H9 (cell line): ENCODE measurements at regions not wholly inside any gene's neighbourhood (a gene's known extent, or its start where the extent isn't known, plus 50 kb on each side); places are given as distances from the start of the nearest gene placed in this dataset.
A peak's percentile ranks its signal among the peaks of the same experiment; 100 is the strongest.
"Not testable (repeated sequence)": the region's sequence is repeated elsewhere in the genome, so short reads cannot be mapped to it uniquely, and the experiment has no call there.

ENCODE experiments used
- DNase-seq: peaks from one replicate; pipeline ENCODE4 v3.0.0-alpha.2; 2017
- H2AFZ ChIP-seq: one replicate; pipeline ENCODE4 v1.6.1; 2013; ENCODE audit warnings: mild to moderate bottlenecking, low read length, control low read depth, moderate library complexity
- H2AK5ac ChIP-seq: 2 replicates; pipeline ENCODE4 v1.6.1; 2013; ENCODE audit warnings: low read length, control low read depth, mixed read lengths; ENCODE audit not compliant: insufficient read length
- H2BK120ac ChIP-seq: one replicate; pipeline ENCODE4 v1.6.1; 2013; ENCODE audit warnings: low read depth, mild to moderate bottlenecking, low read length, control low read depth, inconsistent platforms; ENCODE audit not compliant: poor library complexity, severe bottlenecking
- H2BK12ac ChIP-seq: 2 replicates; pipeline ENCODE4 v1.6.1; 2013; ENCODE audit warnings: low read length, control low read depth, mixed read lengths, low read depth; ENCODE audit not compliant: insufficient read length
- H2BK15ac ChIP-seq: 2 replicates; pipeline ENCODE4 v1.6.1; 2013; ENCODE audit warnings: low read depth, low read length, control low read depth
- H2BK20ac ChIP-seq: one replicate; pipeline ENCODE4 v1.6.1; 2013; ENCODE audit warnings: low read depth, mild to moderate bottlenecking, low read length, control low read depth, inconsistent platforms; ENCODE audit not compliant: poor library complexity, severe bottlenecking
- H2BK5ac ChIP-seq: 2 replicates; pipeline ENCODE4 v1.6.1; 2013; ENCODE audit warnings: low read length, control low read depth, mixed read lengths; ENCODE audit not compliant: insufficient read length
- H3K14ac ChIP-seq: 2 replicates; pipeline ENCODE4 v1.6.1; 2013; ENCODE audit warnings: low read length, control low read depth; ENCODE audit not compliant: insufficient read depth
- H3K18ac ChIP-seq: 2 replicates; pipeline ENCODE4 v1.6.1; 2013; ENCODE audit warnings: low read depth, mild to moderate bottlenecking, mixed read lengths, low read length, control low read depth; ENCODE audit not compliant: insufficient read length
- H3K23ac ChIP-seq: 2 replicates; pipeline ENCODE4 v1.6.1; 2013; ENCODE audit warnings: low read length, control low read depth, mixed read lengths, low read depth; ENCODE audit not compliant: insufficient read length
- H3K23me2 ChIP-seq: 2 replicates; pipeline ENCODE4 v1.6.1; 2013; ENCODE audit warnings: low read depth, mild to moderate bottlenecking, mixed read lengths, low read length, control low read depth; ENCODE audit not compliant: insufficient read length, poor library complexity, severe bottlenecking
- H3K27ac ChIP-seq: 2 replicates; pipeline ENCODE4 v1.5.1; 2013; ENCODE audit warnings: low read length, control low read depth, mixed read lengths, low read depth; ENCODE audit not compliant: insufficient read length
- H3K27me3 ChIP-seq: 2 replicates; pipeline ENCODE4 v1.6.1; 2013; ENCODE audit warnings: low read length, control low read depth, inconsistent platforms; ENCODE audit not compliant: insufficient read depth
- H3K4ac ChIP-seq: 2 replicates; pipeline ENCODE4 v1.6.1; 2013; ENCODE audit warnings: low read depth, mild to moderate bottlenecking, control low read depth, inconsistent platforms, low read length, moderate library complexity
- H3K4me1 ChIP-seq: 2 replicates; pipeline ENCODE4 v1.6.1; 2013; ENCODE audit warnings: low read length, control low read depth, inconsistent platforms; ENCODE audit not compliant: insufficient read depth
- H3K4me2 ChIP-seq: 2 replicates; pipeline ENCODE4 v1.6.1; 2013; ENCODE audit warnings: low read length, control low read depth, mixed read lengths; ENCODE audit not compliant: insufficient read length, insufficient read depth
- H3K56ac ChIP-seq: 2 replicates; pipeline ENCODE4 v1.6.1; 2013; ENCODE audit warnings: low read depth, mild to moderate bottlenecking, mixed read lengths, low read length, control low read depth; ENCODE audit not compliant: insufficient read length
- H3K79me1 ChIP-seq: 2 replicates; pipeline ENCODE4 v1.6.1; 2013; ENCODE audit warnings: low read depth, mild to moderate bottlenecking, moderate library complexity, low read length, control low read depth, inconsistent platforms; ENCODE audit not compliant: insufficient read depth, poor library complexity, severe bottlenecking
- H3K79me2 ChIP-seq: 2 replicates; pipeline ENCODE4 v1.6.1; 2013; ENCODE audit warnings: low read length, control low read depth, inconsistent platforms; ENCODE audit not compliant: insufficient read depth
- H3K9ac ChIP-seq: 2 replicates; pipeline ENCODE4 v1.6.1; 2013; ENCODE audit warnings: low read length, control low read depth, mixed read lengths; ENCODE audit not compliant: insufficient read length; ENCODE audit errors: extremely low read depth
- H3K9me3 ChIP-seq: one replicate; pipeline ENCODE4 v1.6.1; 2013; ENCODE audit warnings: low read depth, low read length, inconsistent platforms; ENCODE audit not compliant: control insufficient read depth
- H3T11ph ChIP-seq: one replicate; pipeline ENCODE4 v1.6.1; 2013; ENCODE audit warnings: mild to moderate bottlenecking, low read length, control low read depth, inconsistent platforms
- H4K20me1 ChIP-seq: one replicate; pipeline ENCODE4 v1.6.1; 2013; ENCODE audit not compliant: control insufficient read depth, insufficient read length, insufficient read depth
- H4K5ac ChIP-seq: 2 replicates; pipeline ENCODE4 v1.6.1; 2013; ENCODE audit warnings: low read depth, mild to moderate bottlenecking, mixed read lengths, low read length, control low read depth; ENCODE audit not compliant: insufficient read length
- H4K8ac ChIP-seq: replicated peaks from 2 replicates; pipeline ENCODE4 v1.6.1; 2013; ENCODE audit warnings: low read length, control low read depth, mixed read lengths, low read depth; ENCODE audit not compliant: insufficient read length
- H4K91ac ChIP-seq: 2 replicates; pipeline ENCODE4 v1.6.1; 2013; ENCODE audit warnings: low read depth, mild to moderate bottlenecking, moderate library complexity, mixed read lengths, low read length, control low read depth; ENCODE audit not compliant: insufficient read length
- H3K27ac Mint-ChIP-seq, 3 experiments: 2 replicates in 2 of 3; 3 replicates in 1 of 3; pipeline ENCODE4 v1.8.0; 2020 to 2021; ENCODE audit warnings: mixed read lengths in 3 of 3, mild to moderate bottlenecking in 1 of 3, moderate library complexity in 1 of 3
- H3K27me3 Mint-ChIP-seq: 2 replicates; pipeline ENCODE4 v1.8.0; 2021; ENCODE audit warnings: low read depth, mild to moderate bottlenecking, moderate library complexity, mixed read lengths
- H3K36me3 Mint-ChIP-seq, 3 experiments: 2 replicates in 2 of 3; 3 replicates in 1 of 3; pipeline ENCODE4 v1.8.0; 2020 to 2021; ENCODE audit warnings: low read depth in 3 of 3, mixed read lengths in 3 of 3; ENCODE audit not compliant: insufficient read depth in 1 of 3
- H3K4me1 Mint-ChIP-seq, 2 experiments: 2 replicates each; pipeline ENCODE4 v1.8.0; 2020; ENCODE audit warnings: mixed read lengths in 2 of 2
- H3K4me3 Mint-ChIP-seq, 2 experiments: 2 replicates in 1 of 2; 3 replicates in 1 of 2; pipeline ENCODE4 v1.8.0; 2020 to 2021; ENCODE audit warnings: mild to moderate bottlenecking in 2 of 2, mixed read lengths in 2 of 2, moderate library complexity in 1 of 2
- H3K9me3 Mint-ChIP-seq, 2 experiments: 2 replicates in 1 of 2; 3 replicates in 1 of 2; pipeline ENCODE4 v1.8.0; 2020; ENCODE audit warnings: mild to moderate bottlenecking in 2 of 2, mixed read lengths in 2 of 2, moderate library complexity in 1 of 2
- WGBS: extraction: QIAGEN DNeasy Blood & Tissue Kit; methylation state at CpG from one replicate; pipeline ENCODE4 v1.1.7; 2013; ENCODE audit warnings: missing lambda C conversion rate, low lambda C conversion rate, mixed read lengths; ENCODE audit not compliant: insufficient read length; ENCODE audit errors: extremely low coverage; 5-methylcytosine and 5-hydroxymethylcytosine counted together
- TF ChIP-seq, protein P1 (sequence below): fragments of 200-600 bp; sonication (generic); conservative IDR thresholded peaks from 3 replicates; pipeline ENCODE4 v1.8.0; 2021; ENCODE audit warnings: antibody characterized with exemption, mild to moderate bottlenecking

DNA sequence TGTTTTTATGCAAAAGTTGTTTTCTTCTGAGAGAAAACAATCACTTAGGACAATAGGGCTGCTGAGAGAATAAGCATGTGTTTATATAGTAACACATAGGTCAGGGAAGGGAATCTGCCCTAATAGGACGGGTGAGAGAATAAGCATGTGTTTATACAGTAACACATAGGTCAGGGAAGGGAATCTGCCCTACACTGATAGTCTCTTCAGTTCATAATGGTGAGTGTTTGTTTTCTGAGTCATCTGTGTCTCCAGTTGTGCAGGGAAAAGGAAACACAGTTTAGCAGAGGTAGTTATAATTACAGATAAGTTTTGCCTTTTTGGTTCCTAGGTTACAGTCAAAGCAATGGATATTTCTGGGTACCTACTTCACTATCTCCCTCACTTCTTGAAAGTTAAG, 252.3 kb upstream of the CA10 start:
- Histone ChIP-seq H3K14ac (no peak overlapping the region), H2AFZ (no peak overlapping the region), H3K23ac (no peak overlapping the region), H3T11ph (no peak overlapping the region), H3K9ac (no peak overlapping the region), H3K4ac (no peak overlapping the region), H3K18ac (no peak overlapping the region), H4K20me1 (no peaks in the 10 kb centered on the region), H2BK12ac (no peak overlapping the region), H2BK120ac (no peak overlapping the region), H3K4me2 (no peak overlapping the region), H3K56ac (no peak overlapping the region), H3K9me3 (no peaks in the 10 kb centered on the region), H3K79me2 (no peaks in the 10 kb centered on the region), H2AK5ac (no peak overlapping the region), H3K27ac (no peak overlapping the region), H2BK20ac (no peak overlapping the region), H3K23me2 (no peaks in the 10 kb centered on the region), H3K79me1 (no peaks in the 10 kb centered on the region), H2BK15ac (no peak overlapping the region), H3K4me1 (no peaks in the 10 kb centered on the region), H2BK5ac (no peak overlapping the region), H4K91ac (no peak overlapping the region), H3K27me3 (no peaks in the 10 kb centered on the region), H4K5ac (no peak overlapping the region), H4K8ac (no peak overlapping the region)
- no peak for DNase-seq
- H3K4me3 Mint-ChIP-seq, result no peak overlapping the region
- TF ChIP-seq, protein P1, sequence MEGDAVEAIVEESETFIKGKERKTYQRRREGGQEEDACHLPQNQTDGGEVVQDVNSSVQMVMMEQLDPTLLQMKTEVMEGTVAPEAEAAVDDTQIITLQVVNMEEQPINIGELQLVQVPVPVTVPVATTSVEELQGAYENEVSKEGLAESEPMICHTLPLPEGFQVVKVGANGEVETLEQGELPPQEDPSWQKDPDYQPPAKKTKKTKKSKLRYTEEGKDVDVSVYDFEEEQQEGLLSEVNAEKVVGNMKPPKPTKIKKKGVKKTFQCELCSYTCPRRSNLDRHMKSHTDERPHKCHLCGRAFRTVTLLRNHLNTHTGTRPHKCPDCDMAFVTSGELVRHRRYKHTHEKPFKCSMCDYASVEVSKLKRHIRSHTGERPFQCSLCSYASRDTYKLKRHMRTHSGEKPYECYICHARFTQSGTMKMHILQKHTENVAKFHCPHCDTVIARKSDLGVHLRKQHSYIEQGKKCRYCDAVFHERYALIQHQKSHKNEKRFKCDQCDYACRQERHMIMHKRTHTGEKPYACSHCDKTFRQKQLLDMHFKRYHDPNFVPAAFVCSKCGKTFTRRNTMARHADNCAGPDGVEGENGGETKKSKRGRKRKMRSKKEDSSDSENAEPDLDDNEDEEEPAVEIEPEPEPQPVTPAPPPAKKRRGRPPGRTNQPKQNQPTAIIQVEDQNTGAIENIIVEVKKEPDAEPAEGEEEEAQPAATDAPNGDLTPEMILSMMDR, result no peak
- H3K27ac Mint-ChIP-seq, result no peak overlapping the region
- no CpG with 5 or more reads among the region's 1 CpG for WGBS
- H3K36me3 Mint-ChIP-seq, result peaks cover 2 to 4% (median 4%) of the 10 kb centered on the region in 3 experiments; a peak in 2 of 7 replicates
- no peaks in the 10 kb centered on the region for H3K27me3 Mint-ChIP-seq
- H3K9me3 Mint-ChIP-seq, result peaks cover 6 to 8% of the 10 kb centered on the region in 2 experiments; a peak in 4 of 5 replicates
- H3K4me1 Mint-ChIP-seq, result peaks cover 0 to 10% of the 10 kb centered on the region in 2 experiments; a peak in 3 of 4 replicates

DNA sequence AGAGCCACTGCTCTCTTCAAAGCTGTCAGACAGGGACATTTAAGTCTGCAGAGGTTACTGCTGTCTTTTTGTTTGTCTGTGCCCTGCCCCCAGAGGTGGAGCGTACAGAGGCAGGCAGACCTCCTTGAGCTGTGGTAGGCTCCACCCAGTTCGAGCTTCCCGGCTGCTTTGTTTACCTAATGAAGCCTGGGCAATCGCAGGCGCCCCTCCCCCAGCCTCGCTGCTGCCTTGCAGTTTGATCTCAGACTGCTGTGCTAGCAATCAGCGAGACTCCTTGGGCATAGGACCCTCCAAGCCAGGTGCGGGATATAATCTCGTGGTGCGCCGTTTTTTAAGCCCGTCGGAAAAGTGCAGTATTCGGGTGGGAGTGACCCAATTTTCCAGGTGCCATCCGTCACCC, 250.7 kb upstream of the CA10 start:
- not testable (repeated sequence) for H3K23ac ChIP-seq, H3T11ph ChIP-seq, H3K27me3 ChIP-seq, H2AK5ac ChIP-seq, H4K5ac ChIP-seq, H2BK5ac ChIP-seq, H3K23me2 ChIP-seq, H2BK15ac ChIP-seq, H3K36me3 Mint-ChIP-seq, H3K27ac ChIP-seq, H4K20me1 ChIP-seq, H2BK12ac ChIP-seq, H3K9ac ChIP-seq, H3K4me1 ChIP-seq, H3K4me2 ChIP-seq, H4K8ac ChIP-seq, H3K14ac ChIP-seq, H3K4ac ChIP-seq, H3K9me3 Mint-ChIP-seq, H2AFZ ChIP-seq, H2BK20ac ChIP-seq, H4K91ac ChIP-seq, H3K9me3 ChIP-seq, H3K79me1 ChIP-seq, H3K18ac ChIP-seq, H2BK120ac ChIP-seq, H3K27me3 Mint-ChIP-seq, H3K79me2 ChIP-seq, H3K27ac Mint-ChIP-seq, H3K56ac ChIP-seq
- DNase-seq, result peak; percentile 77
- WGBS, result no CpG with 5 or more reads among the region's 15 CpGs
- H3K4me1 Mint-ChIP-seq, result peaks cover 0 to 10% of the 10 kb centered on the region in 2 experiments; a peak in 3 of 4 replicates
- peak overlapping the region in 1 of 2 experiments; percentile 36; a peak in 1 of 5 replicates for H3K4me3 Mint-ChIP-seq
